ENCODE measurements at regions not wholly inside any gene's neighbourhood (a gene's known extent, or its start where the extent isn't known, plus 50 kb on each side); places are given as distances from the start of the nearest gene placed in this dataset.

DNA sequence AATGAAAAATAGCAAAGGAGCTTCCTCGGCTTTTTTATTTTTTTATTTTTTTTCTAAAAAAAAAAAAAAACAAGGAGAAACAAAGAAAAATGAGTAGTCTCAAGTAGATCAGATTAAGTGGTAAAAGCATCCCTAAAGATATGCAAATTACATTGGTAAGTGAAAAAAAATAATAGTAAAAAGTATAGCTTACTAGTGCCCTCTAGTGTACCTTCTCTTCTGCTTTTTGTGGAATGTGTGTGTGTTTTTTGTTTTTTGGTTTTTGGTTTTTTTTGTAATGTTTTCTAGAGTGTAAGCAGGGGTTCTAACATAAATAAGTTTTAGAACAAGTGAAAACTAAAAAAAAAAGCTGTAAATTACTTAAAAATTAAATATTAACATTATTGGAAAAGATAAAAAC, 1062.0 kb downstream of the HACE1 start (continued):
- TF ChIP-seq, protein P1, sequence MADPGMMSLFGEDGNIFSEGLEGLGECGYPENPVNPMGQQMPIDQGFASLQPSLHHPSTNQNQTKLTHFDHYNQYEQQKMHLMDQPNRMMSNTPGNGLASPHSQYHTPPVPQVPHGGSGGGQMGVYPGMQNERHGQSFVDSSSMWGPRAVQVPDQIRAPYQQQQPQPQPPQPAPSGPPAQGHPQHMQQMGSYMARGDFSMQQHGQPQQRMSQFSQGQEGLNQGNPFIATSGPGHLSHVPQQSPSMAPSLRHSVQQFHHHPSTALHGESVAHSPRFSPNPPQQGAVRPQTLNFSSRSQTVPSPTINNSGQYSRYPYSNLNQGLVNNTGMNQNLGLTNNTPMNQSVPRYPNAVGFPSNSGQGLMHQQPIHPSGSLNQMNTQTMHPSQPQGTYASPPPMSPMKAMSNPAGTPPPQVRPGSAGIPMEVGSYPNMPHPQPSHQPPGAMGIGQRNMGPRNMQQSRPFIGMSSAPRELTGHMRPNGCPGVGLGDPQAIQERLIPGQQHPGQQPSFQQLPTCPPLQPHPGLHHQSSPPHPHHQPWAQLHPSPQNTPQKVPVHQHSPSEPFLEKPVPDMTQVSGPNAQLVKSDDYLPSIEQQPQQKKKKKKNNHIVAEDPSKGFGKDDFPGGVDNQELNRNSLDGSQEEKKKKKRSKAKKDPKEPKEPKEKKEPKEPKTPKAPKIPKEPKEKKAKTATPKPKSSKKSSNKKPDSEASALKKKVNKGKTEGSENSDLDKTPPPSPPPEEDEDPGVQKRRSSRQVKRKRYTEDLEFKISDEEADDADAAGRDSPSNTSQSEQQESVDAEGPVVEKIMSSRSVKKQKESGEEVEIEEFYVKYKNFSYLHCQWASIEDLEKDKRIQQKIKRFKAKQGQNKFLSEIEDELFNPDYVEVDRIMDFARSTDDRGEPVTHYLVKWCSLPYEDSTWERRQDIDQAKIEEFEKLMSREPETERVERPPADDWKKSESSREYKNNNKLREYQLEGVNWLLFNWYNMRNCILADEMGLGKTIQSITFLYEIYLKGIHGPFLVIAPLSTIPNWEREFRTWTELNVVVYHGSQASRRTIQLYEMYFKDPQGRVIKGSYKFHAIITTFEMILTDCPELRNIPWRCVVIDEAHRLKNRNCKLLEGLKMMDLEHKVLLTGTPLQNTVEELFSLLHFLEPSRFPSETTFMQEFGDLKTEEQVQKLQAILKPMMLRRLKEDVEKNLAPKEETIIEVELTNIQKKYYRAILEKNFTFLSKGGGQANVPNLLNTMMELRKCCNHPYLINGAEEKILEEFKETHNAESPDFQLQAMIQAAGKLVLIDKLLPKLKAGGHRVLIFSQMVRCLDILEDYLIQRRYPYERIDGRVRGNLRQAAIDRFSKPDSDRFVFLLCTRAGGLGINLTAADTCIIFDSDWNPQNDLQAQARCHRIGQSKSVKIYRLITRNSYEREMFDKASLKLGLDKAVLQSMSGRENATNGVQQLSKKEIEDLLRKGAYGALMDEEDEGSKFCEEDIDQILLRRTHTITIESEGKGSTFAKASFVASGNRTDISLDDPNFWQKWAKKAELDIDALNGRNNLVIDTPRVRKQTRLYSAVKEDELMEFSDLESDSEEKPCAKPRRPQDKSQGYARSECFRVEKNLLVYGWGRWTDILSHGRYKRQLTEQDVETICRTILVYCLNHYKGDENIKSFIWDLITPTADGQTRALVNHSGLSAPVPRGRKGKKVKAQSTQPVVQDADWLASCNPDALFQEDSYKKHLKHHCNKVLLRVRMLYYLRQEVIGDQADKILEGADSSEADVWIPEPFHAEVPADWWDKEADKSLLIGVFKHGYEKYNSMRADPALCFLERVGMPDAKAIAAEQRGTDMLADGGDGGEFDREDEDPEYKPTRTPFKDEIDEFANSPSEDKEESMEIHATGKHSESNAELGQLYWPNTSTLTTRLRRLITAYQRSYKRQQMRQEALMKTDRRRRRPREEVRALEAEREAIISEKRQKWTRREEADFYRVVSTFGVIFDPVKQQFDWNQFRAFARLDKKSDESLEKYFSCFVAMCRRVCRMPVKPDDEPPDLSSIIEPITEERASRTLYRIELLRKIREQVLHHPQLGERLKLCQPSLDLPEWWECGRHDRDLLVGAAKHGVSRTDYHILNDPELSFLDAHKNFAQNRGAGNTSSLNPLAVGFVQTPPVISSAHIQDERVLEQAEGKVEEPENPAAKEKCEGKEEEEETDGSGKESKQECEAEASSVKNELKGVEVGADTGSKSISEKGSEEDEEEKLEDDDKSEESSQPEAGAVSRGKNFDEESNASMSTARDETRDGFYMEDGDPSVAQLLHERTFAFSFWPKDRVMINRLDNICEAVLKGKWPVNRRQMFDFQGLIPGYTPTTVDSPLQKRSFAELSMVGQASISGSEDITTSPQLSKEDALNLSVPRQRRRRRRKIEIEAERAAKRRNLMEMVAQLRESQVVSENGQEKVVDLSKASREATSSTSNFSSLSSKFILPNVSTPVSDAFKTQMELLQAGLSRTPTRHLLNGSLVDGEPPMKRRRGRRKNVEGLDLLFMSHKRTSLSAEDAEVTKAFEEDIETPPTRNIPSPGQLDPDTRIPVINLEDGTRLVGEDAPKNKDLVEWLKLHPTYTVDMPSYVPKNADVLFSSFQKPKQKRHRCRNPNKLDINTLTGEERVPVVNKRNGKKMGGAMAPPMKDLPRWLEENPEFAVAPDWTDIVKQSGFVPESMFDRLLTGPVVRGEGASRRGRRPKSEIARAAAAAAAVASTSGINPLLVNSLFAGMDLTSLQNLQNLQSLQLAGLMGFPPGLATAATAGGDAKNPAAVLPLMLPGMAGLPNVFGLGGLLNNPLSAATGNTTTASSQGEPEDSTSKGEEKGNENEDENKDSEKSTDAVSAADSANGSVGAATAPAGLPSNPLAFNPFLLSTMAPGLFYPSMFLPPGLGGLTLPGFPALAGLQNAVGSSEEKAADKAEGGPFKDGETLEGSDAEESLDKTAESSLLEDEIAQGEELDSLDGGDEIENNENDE (IDR thresholded peaks at IDR 0.05; ENCODE audit: insufficient replicate concordance, low read length) = no peak
- TF ChIP-seq, protein P2, sequence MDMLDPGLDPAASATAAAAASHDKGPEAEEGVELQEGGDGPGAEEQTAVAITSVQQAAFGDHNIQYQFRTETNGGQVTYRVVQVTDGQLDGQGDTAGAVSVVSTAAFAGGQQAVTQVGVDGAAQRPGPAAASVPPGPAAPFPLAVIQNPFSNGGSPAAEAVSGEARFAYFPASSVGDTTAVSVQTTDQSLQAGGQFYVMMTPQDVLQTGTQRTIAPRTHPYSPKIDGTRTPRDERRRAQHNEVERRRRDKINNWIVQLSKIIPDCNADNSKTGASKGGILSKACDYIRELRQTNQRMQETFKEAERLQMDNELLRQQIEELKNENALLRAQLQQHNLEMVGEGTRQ (IDR thresholded peaks at IDR 0.05; ENCODE audit: low read length) = no peak
- TF ChIP-seq, protein P3, sequence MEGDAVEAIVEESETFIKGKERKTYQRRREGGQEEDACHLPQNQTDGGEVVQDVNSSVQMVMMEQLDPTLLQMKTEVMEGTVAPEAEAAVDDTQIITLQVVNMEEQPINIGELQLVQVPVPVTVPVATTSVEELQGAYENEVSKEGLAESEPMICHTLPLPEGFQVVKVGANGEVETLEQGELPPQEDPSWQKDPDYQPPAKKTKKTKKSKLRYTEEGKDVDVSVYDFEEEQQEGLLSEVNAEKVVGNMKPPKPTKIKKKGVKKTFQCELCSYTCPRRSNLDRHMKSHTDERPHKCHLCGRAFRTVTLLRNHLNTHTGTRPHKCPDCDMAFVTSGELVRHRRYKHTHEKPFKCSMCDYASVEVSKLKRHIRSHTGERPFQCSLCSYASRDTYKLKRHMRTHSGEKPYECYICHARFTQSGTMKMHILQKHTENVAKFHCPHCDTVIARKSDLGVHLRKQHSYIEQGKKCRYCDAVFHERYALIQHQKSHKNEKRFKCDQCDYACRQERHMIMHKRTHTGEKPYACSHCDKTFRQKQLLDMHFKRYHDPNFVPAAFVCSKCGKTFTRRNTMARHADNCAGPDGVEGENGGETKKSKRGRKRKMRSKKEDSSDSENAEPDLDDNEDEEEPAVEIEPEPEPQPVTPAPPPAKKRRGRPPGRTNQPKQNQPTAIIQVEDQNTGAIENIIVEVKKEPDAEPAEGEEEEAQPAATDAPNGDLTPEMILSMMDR (IDR thresholded peaks at IDR 0.05; ENCODE audit: control extremely low read depth in 1 of 3, insufficient read depth in 1 of 3, low read depth in 1 of 3, low read length in 3 of 3) = peak in 2 of 3 experiments; percentile 33 to 42; a peak in 2 of 4 replicates
- TF ChIP-seq CREB1 (IDR thresholded peaks at IDR 0.05) (no peak), KDM1A (IDR thresholded peaks at IDR 0.05; ENCODE audit: borderline replicate concordance, low read length) (no peak), SIRT6 (IDR thresholded peaks at IDR 0.05; ENCODE audit: low read length) (no peak), RAD21 (IDR thresholded peaks at IDR 0.05 in 1 of 2, conservative IDR thresholded peaks at IDR 0.05 in 1 of 2; ENCODE audit: low read depth in 2 of 2, low read length in 2 of 2) (peak in 1 of 2 experiments; percentile 60; a peak in 3 of 4 replicates)

Data from H1 (cell line).